K562 (cell line): ENCODE measurements at regions not wholly inside any gene's neighbourhood (a gene's known extent, or its start where the extent isn't known, plus 50 kb on each side); places are given as distances from the start of the nearest gene placed in this dataset.

Experiments used
- ATAC-seq: fragments of 200-7000 bp; cut with Tn5 transposase; 3 replicates; pipeline ENCODE4 v1.9.1; 2020; ENCODE audit warnings: moderate library complexity
- BruUV-seq: library from RNA; stranded (reverse); fragments of 400-500 nt; replicated peaks from 2 replicates; lab custom pipeline; 2021; lab: Mats Ljungman, UMichigan
- CTCF ChIA-PET: fragments of 300-600 bp; formaldehyde crosslinking; extraction: SDS; loops from one replicate; lab custom pipeline; 2021; ENCODE audit warnings: low intra/inter-chr PET ratio; lab: Yijun Ruan, JAX
- POLR2A ChIA-PET: fragments of 300-600, 350-650 bp; sonication (Branson Sonifier 250); formaldehyde crosslinking; extraction: SDS; loops from one replicate; lab custom pipeline; 2021; ENCODE audit warnings: antibody characterized with exemption, inconsistent platforms; lab: Yijun Ruan, JAX
- DNase-seq, 4 experiments: peaks; one replicate each; pipeline versions ENCODE4 v3.0.0 to v3.0.0-alpha.2; 2011 to 2018; ENCODE audit warnings: low spot score in 3 of 4, mixed read lengths in 3 of 4; ENCODE audit errors: extremely low read depth in 1 of 4
- FAIRE-seq: peaks from 2 replicates; lab custom pipeline; 2011; peaks lifted over from hg19 to GRCh38; lab: Jason Lieb, UNC
- H2AFZ ChIP-seq: 2 replicates; pipeline ENCODE4 v1.6.0; 2011; ENCODE audit warnings: low read depth, low read length, control low read depth, inconsistent platforms
- H3K27ac ChIP-seq: fragments of 200-600 bp; 3 replicates; pipeline ENCODE4 v1.8.0; 2011; ENCODE audit warnings: low read depth, mild to moderate bottlenecking, control low read depth, inconsistent platforms, low read length, moderate library complexity, mixed read lengths; ENCODE audit errors: extremely low read depth
- H3K27me3 ChIP-seq, 2 experiments: fragments of 300-600 bp in 1 of 2; 2 replicates in 1 of 2; 3 replicates in 1 of 2; pipeline versions ENCODE4 v1.6.0 to v1.8.0; 2011; ENCODE audit warnings: inconsistent platforms in 2 of 2, low read length in 2 of 2, mild to moderate bottlenecking in 1 of 2, mixed read lengths in 1 of 2, moderate library complexity in 1 of 2; ENCODE audit not compliant: control insufficient read depth in 2 of 2, insufficient read depth in 2 of 2
- H3K36me3 ChIP-seq: fragments of 300-600 bp; 3 replicates; pipeline ENCODE4 v1.8.0; 2011; ENCODE audit warnings: mild to moderate bottlenecking, low read length, inconsistent platforms; ENCODE audit not compliant: control insufficient read depth, insufficient read depth
- H3K4me1 ChIP-seq, 2 experiments: fragments of 200-600 bp in 1 of 2; replicated peaks in 1 of 2; 2 replicates in 1 of 2; 3 replicates in 1 of 2; pipeline versions ENCODE4 v1.5.1 to v1.8.0; 2011; ENCODE audit warnings: inconsistent platforms in 2 of 2, low read length in 2 of 2, mild to moderate bottlenecking in 1 of 2, mixed read lengths in 1 of 2, moderate library complexity in 1 of 2; ENCODE audit not compliant: control insufficient read depth in 2 of 2, insufficient read depth in 2 of 2
- H3K4me2 ChIP-seq: 2 replicates; pipeline ENCODE4 v1.6.1; 2011; ENCODE audit warnings: low read length, control low read depth, inconsistent platforms, mixed read lengths; ENCODE audit not compliant: insufficient read depth
- H3K4me3 ChIP-seq: fragments of 200-600 bp; sonication (generic), shearing (Covaris generic); 2 replicates; pipeline ENCODE4 v1.5.1; 2016; ENCODE audit warnings: control low read depth, inconsistent platforms
- H3K79me2 ChIP-seq: fragments of 200-600 bp; 3 replicates; pipeline ENCODE4 v1.8.0; 2011; ENCODE audit warnings: low read length, inconsistent platforms; ENCODE audit not compliant: control insufficient read depth, insufficient read depth
- H3K9ac ChIP-seq, 2 experiments: 2 replicates each; pipeline versions ENCODE4 v1.6.0 to v1.6.1; 2011; ENCODE audit warnings: low read depth in 2 of 2, low read length in 2 of 2, control low read depth in 1 of 2, inconsistent platforms in 1 of 2, mild to moderate bottlenecking in 1 of 2, mixed read lengths in 1 of 2; ENCODE audit not compliant: insufficient read depth in 1 of 2
- H3K9me1 ChIP-seq: one replicate; pipeline ENCODE4 v1.6.0; 2011; ENCODE audit warnings: inconsistent platforms, mild to moderate bottlenecking, low read length, moderate library complexity; ENCODE audit not compliant: control insufficient read depth, insufficient read depth
- H3K9me3 ChIP-seq: replicated peaks from 2 replicates; pipeline ENCODE4 v1.5.1; 2011; ENCODE audit warnings: low read depth, low read length, inconsistent platforms; ENCODE audit not compliant: control insufficient read depth, insufficient read depth
- H4K20me1 ChIP-seq: replicated peaks from 2 replicates; pipeline ENCODE4 v1.6.1; 2011; ENCODE audit warnings: low read length, inconsistent platforms, mixed read lengths; ENCODE audit not compliant: control insufficient read depth, insufficient read depth
- ATF7 ChIP-seq: fragments of 450-650 bp; IDR thresholded peaks from 2 replicates; pipeline ENCODE4 v1.7.1; 2014; ENCODE audit warnings: mild to moderate bottlenecking, moderate library complexity
- CREM ChIP-seq: IDR thresholded peaks from 2 replicates; pipeline ENCODE4 v1.6.1; 2014; ENCODE audit warnings: antibody characterized with exemption, low read depth
- CXXC5 ChIP-seq: fragments of 250-450 bp; sonication (Bioruptor Pico); IDR thresholded peaks from 2 replicates; pipeline ENCODE4 v1.8.0; 2022; ENCODE audit warnings: inconsistent platforms, mild to moderate bottlenecking, moderate library complexity
- FOXA1 ChIP-seq: fragments of 450-650 bp; IDR thresholded peaks from 2 replicates; pipeline ENCODE4 v1.6.1; 2016; ENCODE audit warnings: mild to moderate bottlenecking, borderline replicate concordance
- GABPB1 ChIP-seq: sonication (generic); formaldehyde crosslinking; IDR thresholded peaks from 2 replicates; pipeline ENCODE4 v1.8.0; 2022; ENCODE audit warnings: mild to moderate bottlenecking, missing genetic modification reagents
- L3MBTL2 ChIP-seq: fragments of 450-650 bp; IDR thresholded peaks from 2 replicates; pipeline ENCODE4 v1.6.1; 2016; ENCODE audit warnings: mild to moderate bottlenecking, moderate library complexity
- NELFE ChIP-seq: IDR thresholded peaks from 2 replicates; pipeline ENCODE4 v1.6.1; 2011; ENCODE audit warnings: mild to moderate bottlenecking; ENCODE audit not compliant: insufficient read depth, insufficient read length
- NR2C2 ChIP-seq, 2 experiments: fragments of 200-800 bp in 1 of 2; sonication (Bioruptor generic) in 1 of 2; sonication (generic) in 1 of 2; formaldehyde crosslinking in 1 of 2; IDR thresholded peaks; 2 replicates each; pipeline versions ENCODE4 v1.6.1 to v1.8.0; 2016 to 2022; ENCODE audit warnings: mild to moderate bottlenecking in 1 of 2, missing compliant biosample characterization in 1 of 2, missing genetic modification characterization in 1 of 2, missing genetic modification reagents in 1 of 2
- POLR2G ChIP-seq: fragments of 200-400 bp; formaldehyde crosslinking; IDR thresholded peaks from 2 replicates; pipeline ENCODE4 v1.6.1; 2017; ENCODE audit warnings: low read depth, mild to moderate bottlenecking, antibody characterized with exemption, low read length, moderate library complexity
- RBFOX2 ChIP-seq: fragments of 200-400 bp; formaldehyde crosslinking; IDR thresholded peaks from 2 replicates; pipeline ENCODE4 v1.6.1; 2017; ENCODE audit warnings: low read depth, mild to moderate bottlenecking, low read length, moderate library complexity
- WGBS: fragments of 100-300 bp; shearing (Covaris generic); methylation state at CpG from one replicate; pipeline ENCODE4 v1.1.6; 2016; ENCODE audit warnings: low coverage, mixed read lengths; ENCODE audit not compliant: insufficient coverage; ENCODE audit errors: missing lambda C conversion rate; 5-methylcytosine and 5-hydroxymethylcytosine counted together
- in situ Hi-C: fragments of 300-500 bp; cut with MboI; formaldehyde crosslinking; loops from 4 replicates; pipeline ENCODE4 v1.15.0; 2018; ENCODE audit warnings: inconsistent platforms, mixed read lengths
- intact Hi-C: fragments of 100-400 bp; cut with micrococcal nuclease; formaldehyde crosslinking; loops from 2 replicates; pipeline ENCODE4 v1.14.2; 2022
- TF ChIP-seq, protein P1 (sequence below): fragments of 450-650 bp; IDR thresholded peaks from 2 replicates; pipeline ENCODE4 v1.6.1; 2016; ENCODE audit warnings: low read depth
- TF ChIP-seq, protein P2 (sequence below): fragments of 450-650 bp; IDR thresholded peaks from 2 replicates; pipeline ENCODE4 v1.6.1; 2018; ENCODE audit warnings: mild to moderate bottlenecking, low read depth; ENCODE audit not compliant: partially characterized antibody

DNA sequence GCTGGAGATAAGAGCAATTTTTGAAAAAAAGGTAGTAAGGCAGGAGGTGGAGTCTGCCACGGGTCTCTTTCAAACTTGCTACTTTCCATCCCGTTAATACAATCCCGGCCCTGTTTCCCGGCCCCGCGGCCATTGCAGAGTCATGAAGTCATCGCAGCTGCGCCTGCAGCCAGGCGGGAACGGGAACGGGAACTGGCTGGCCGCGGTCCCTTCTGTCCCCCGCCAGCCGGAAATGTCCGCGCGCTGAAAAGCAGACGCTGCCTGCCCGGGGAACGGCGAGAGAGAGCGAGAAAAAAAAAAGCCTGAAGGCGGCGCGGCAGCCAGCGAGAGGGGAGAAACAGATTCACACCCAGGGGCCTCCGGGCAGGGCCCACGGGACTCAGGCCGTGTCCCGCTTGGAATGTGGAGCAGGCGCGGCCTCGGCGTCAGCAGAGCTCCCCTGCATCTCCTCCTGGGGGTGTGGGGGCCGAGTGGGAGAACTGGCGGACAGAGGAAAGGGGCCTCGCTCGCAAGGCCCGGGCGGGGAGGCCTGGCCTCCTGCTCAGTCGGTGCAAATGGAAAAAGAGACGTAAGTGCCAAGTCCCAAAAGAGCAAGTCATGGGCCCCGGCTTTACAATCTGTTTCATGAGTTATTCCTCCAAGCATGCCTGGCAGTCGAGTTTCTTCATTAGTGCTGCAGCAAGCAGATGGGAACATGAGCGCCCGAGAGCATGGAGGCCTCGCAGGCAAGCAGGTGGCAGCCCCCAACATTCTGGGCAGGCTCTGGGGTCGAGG lies 201.2 kb upstream of the GAS1 start:
- Histone ChIP-seq H3K27ac (no peak overlapping the region), H3K9ac (peak overlapping the region in 1 of 2 experiments; percentile 45; a peak in 2 of 4 replicates), H3K4me1 (peaks cover 2 to 8% of the 10 kb centered on the region in 2 experiments; a peak in 2 of 5 replicates), H3K36me3 (no peaks in the 10 kb centered on the region), H3K9me1 (no peaks in the 10 kb centered on the region), H3K79me2 (no peaks in the 10 kb centered on the region), H4K20me1 (no peaks in the 10 kb centered on the region), H3K9me3 (no peaks in the 10 kb centered on the region), H2AFZ (peak overlapping the region; percentile 87), H3K4me3 (peak overlapping the region; percentile 17), H3K27me3 (peaks cover 0 to 9% of the 10 kb centered on the region in 2 experiments; a peak in 1 of 5 replicates), H3K4me2 (0 out of 2 replicates have a peak overlapping the region, but pooled peaks have one; percentile 34)
- FAIRE-seq (no peak), ATAC-seq (peak; percentile 91), DNase-seq (peak; percentile 7 to 35 (median 22))
- no TSS peak for BruUV-seq
- intact Hi-C loops, result no loop called here
- ChIA-PET CTCF (no interaction called here), POLR2A (interaction anchor here (0.9 kb wide), 1 partner anchor 21 kb away, joined by 3 read pairs; no protein-coding TSS in a partner anchor)
- WGBS, result 11% methylated on average over 23 of the region's 49 CpGs
- in situ Hi-C loops, result no loop called here
- peak; percentile 60 for TF ChIP-seq CREM
- peak; percentile 30; the same call in 1 of the 2 replicates for TF ChIP-seq GABPB1
- peak; percentile 62 for TF ChIP-seq RBFOX2
- TF ChIP-seq CXXC5 (CRISPR knock-in tag), result 0 out of 2 replicates have a peak, but pooled peaks have one; percentile 39
- TF ChIP-seq NR2C2 (CRISPR knock-in tag; IDR thresholded peaks at IDR 0.05), result no peak
- no peak for TF ChIP-seq NR2C2 (tag; IDR thresholded peaks at IDR 0.05)
- TF ChIP-seq, protein P1, sequence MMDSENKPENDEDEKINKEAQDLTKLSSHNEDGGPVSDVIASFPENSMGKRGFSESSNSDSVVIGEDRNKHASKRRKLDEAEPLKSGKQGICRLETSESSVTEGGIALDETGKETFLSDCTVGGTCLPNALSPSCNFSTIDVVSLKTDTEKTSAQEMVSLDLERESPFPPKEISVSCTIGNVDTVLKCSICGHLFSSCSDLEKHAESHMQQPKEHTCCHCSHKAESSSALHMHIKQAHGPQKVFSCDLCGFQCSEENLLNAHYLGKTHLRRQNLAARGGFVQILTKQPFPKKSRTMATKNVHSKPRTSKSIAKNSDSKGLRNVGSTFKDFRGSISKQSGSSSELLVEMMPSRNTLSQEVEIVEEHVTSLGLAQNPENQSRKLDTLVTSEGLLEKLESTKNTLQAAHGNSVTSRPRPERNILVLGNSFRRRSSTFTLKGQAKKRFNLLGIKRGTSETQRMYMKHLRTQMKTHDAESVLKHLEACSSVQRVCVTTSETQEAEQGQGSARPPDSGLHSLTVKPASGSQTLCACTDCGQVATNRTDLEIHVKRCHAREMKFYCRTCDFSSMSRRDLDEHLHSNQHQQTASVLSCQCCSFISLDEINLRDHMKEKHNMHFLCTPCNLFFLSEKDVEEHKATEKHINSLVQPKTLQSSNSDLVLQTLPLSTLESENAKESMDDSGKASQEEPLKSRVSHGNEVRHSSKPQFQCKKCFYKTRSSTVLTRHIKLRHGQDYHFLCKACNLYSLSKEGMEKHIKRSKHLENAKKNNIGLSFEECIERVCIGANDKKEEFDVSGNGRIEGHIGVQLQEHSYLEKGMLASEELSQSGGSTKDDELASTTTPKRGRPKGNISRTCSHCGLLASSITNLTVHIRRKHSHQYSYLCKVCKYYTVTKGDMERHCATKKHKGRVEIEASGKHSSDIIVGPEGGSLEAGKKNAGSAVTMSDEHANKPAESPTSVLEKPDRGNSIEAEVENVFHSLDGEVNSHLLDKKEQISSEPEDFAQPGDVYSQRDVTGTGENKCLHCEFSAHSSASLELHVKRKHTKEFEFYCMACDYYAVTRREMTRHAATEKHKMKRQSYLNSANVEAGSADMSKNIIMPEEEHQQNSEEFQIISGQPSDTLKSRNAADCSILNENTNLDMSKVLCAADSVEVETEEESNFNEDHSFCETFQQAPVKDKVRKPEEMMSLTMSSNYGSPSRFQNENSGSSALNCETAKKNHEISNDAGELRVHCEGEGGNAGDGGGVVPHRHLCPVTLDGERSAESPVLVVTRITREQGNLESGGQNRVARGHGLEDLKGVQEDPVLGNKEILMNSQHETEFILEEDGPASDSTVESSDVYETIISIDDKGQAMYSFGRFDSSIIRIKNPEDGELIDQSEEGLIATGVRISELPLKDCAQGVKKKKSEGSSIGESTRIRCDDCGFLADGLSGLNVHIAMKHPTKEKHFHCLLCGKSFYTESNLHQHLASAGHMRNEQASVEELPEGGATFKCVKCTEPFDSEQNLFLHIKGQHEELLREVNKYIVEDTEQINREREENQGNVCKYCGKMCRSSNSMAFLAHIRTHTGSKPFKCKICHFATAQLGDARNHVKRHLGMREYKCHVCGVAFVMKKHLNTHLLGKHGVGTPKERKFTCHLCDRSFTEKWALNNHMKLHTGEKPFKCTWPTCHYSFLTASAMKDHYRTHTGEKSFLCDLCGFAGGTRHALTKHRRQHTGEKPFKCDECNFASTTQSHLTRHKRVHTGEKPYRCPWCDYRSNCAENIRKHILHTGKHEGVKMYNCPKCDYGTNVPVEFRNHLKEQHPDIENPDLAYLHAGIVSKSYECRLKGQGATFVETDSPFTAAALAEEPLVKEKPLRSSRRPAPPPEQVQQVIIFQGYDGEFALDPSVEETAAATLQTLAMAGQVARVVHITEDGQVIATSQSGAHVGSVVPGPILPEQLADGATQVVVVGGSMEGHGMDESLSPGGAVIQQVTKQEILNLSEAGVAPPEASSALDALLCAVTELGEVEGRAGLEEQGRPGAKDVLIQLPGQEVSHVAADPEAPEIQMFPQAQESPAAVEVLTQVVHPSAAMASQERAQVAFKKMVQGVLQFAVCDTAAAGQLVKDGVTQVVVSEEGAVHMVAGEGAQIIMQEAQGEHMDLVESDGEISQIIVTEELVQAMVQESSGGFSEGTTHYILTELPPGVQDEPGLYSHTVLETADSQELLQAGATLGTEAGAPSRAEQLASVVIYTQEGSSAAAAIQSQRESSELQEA, result no peak
- TF ChIP-seq ATF7, result peak; percentile 60; the same call in 1 of the 2 replicates
- TF ChIP-seq POLR2G, result peak; percentile 64
- peak; percentile 86 for TF ChIP-seq L3MBTL2
- no peak for TF ChIP-seq FOXA1
- TF ChIP-seq NELFE, result no peak
- TF ChIP-seq, protein P2, sequence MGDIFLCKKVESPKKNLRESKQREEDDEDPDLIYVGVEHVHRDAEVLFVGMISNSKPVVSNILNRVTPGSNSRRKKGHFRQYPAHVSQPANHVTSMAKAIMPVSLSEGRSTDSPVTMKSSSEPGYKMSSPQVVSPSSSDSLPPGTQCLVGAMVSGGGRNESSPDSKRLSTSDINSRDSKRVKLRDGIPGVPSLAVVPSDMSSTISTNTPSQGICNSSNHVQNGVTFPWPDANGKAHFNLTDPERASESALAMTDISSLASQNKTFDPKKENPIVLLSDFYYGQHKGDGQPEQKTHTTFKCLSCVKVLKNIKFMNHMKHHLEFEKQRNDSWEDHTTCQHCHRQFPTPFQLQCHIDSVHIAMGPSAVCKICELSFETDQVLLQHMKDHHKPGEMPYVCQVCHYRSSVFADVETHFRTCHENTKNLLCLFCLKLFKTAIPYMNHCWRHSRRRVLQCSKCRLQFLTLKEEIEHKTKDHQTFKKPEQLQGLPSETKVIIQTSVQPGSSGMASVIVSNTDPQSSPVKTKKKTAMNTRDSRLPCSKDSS, result no peak
